Activated B cell treated with CpG ODN at 0.5 μM for 24 hours (primary cell): ENCODE measurements at regions not wholly inside any gene's neighbourhood (a gene's known extent, or its start where the extent isn't known, plus 50 kb on each side); places are given as distances from the start of the nearest gene placed in this dataset.

Experiments used
- ATAC-seq: fragments of 200-7000 bp; cut with Tn5 transposase; one replicate; pipeline ENCODE4 v1.10.0; 2021; ENCODE audit warnings: low read depth, mild to moderate bottlenecking, moderate library complexity
- CTCF ChIA-PET: fragments of 350-600 bp; sonication (Branson Sonifier 250); formaldehyde crosslinking; loops from one replicate; lab custom pipeline; 2021; ENCODE audit warnings: antibody characterized with exemption; lab: Charles Lee
- POLR2A ChIA-PET: fragments of 350-600 bp; sonication (Branson Sonifier 250); formaldehyde crosslinking; loops from one replicate; lab custom pipeline; 2021; ENCODE audit warnings: antibody characterized with exemption; lab: Charles Lee
- DNase-seq: peaks from one replicate; pipeline ENCODE4 v3.0.0; 2022
- H3K27ac Mint-ChIP-seq: one replicate; pipeline ENCODE4 v1.8.0; 2020; ENCODE audit warnings: mixed read lengths
- H3K27me3 Mint-ChIP-seq: one replicate; pipeline ENCODE4 v1.8.0; 2021; ENCODE audit warnings: mixed read lengths
- H3K36me3 Mint-ChIP-seq: one replicate; pipeline ENCODE4 v1.8.0; 2021; ENCODE audit warnings: low read depth, mixed read lengths
- H3K4me1 Mint-ChIP-seq: one replicate; pipeline ENCODE4 v1.8.0; 2021; ENCODE audit warnings: mixed read lengths
- H3K4me3 Mint-ChIP-seq: one replicate; pipeline ENCODE4 v1.8.0; 2020; ENCODE audit warnings: mild to moderate bottlenecking, mixed read lengths
- H3K9me3 Mint-ChIP-seq: one replicate; pipeline ENCODE4 v1.8.0; 2020; ENCODE audit warnings: mixed read lengths
- CTCF ChIP-seq: fragments of 200-600 bp; IDR thresholded peaks from one replicate; pipeline ENCODE4 v1.8.0; 2022; ENCODE audit warnings: antibody characterized with exemption, mild to moderate bottlenecking
- intact Hi-C: fragments of 100-400 bp; cut with micrococcal nuclease; formaldehyde crosslinking; loops from one replicate; pipeline ENCODE4 v1.15.1; 2024

- Mint-ChIP-seq H3K4me1 (no peaks in the 10 kb centered on the region), H3K27ac (no peak overlapping the region), H3K4me3 (no peak overlapping the region), H3K27me3 (no peaks in the 10 kb centered on the region), H3K36me3 (no peaks in the 10 kb centered on the region), H3K9me3 (no peaks in the 10 kb centered on the region)
- CTCF ChIA-PET: no interaction called here
- DNase-seq: no peak
- TF ChIP-seq CTCF: no peak
- no peak for ATAC-seq
- intact Hi-C loops: no loop called here
- POLR2A ChIA-PET: no interaction called here
These were observed 124.9 kb downstream of the DACT1 start for GRCh38 chr14:58762629-58763028.

- Mint-ChIP-seq H3K27ac (no peak overlapping the region), H3K9me3 (no peaks in the 10 kb centered on the region), H3K36me3 (no peaks in the 10 kb centered on the region), H3K4me3 (no peak overlapping the region), H3K27me3 (no peaks in the 10 kb centered on the region), H3K4me1 (no peaks in the 10 kb centered on the region)
- ChIA-PET CTCF (no interaction called here), POLR2A (no interaction called here)
- TF ChIP-seq CTCF: no peak
- no peak for ATAC-seq
- intact Hi-C loops: no loop called here
- DNase-seq: no peak
These were observed 125.4 kb downstream of the DACT1 start for GRCh38 chr14:58763210-58763609.

- ATAC-seq (no peak), DNase-seq (no peak)
- no peaks in the 10 kb centered on the region for H3K4me1 Mint-ChIP-seq
- no peak for TF ChIP-seq CTCF
- no peaks in the 10 kb centered on the region for H3K36me3 Mint-ChIP-seq
- POLR2A ChIA-PET: no interaction called here
- intact Hi-C loops: no loop called here
- H3K9me3 Mint-ChIP-seq: no peaks in the 10 kb centered on the region
- H3K27me3 Mint-ChIP-seq: no peaks in the 10 kb centered on the region
- CTCF ChIA-PET: no interaction called here
- no peak overlapping the region for H3K4me3 Mint-ChIP-seq
- H3K27ac Mint-ChIP-seq: no peak overlapping the region
These were observed 127.7 kb downstream of the DACT1 start for GRCh38 chr14:58765418-58765831.

- no peaks in the 10 kb centered on the region for H3K9me3 Mint-ChIP-seq
- TF ChIP-seq CTCF: no peak
- no peak overlapping the region for H3K27ac Mint-ChIP-seq
- DNase-seq (no peak), ATAC-seq (no peak)
- ChIA-PET POLR2A (no interaction called here), CTCF (no interaction called here)
- H3K4me3 Mint-ChIP-seq: no peak overlapping the region
- intact Hi-C loops: no loop called here
- no peaks in the 10 kb centered on the region for H3K36me3 Mint-ChIP-seq
- no peaks in the 10 kb centered on the region for H3K27me3 Mint-ChIP-seq
- H3K4me1 Mint-ChIP-seq: no peaks in the 10 kb centered on the region
These were observed 128.1 kb downstream of the DACT1 start for GRCh38 chr14:58765843-58766242.

GRCh38 chr14:58769011-58769643 is 131.4 kb downstream of the DACT1 start:
- Mint-ChIP-seq H3K27ac (no peak overlapping the region), H3K4me1 (no peaks in the 10 kb centered on the region), H3K9me3 (no peaks in the 10 kb centered on the region), H3K36me3 (no peaks in the 10 kb centered on the region), H3K4me3 (no peak overlapping the region), H3K27me3 (no peaks in the 10 kb centered on the region)
- DNase-seq (no peak), ATAC-seq (no peak)
- ChIA-PET CTCF (no interaction called here), POLR2A (no interaction called here)
- intact Hi-C loops: no loop called here
- TF ChIP-seq CTCF: no peak
